Inferior parietal cortex (tissue), 1 donor: ENCODE measurements at regions not wholly inside any gene's neighbourhood (a gene's known extent, or its start where the extent isn't known, plus 50 kb on each side); places are given as distances from the start of the nearest gene placed in this dataset.
"Not testable (repeated sequence)": the region's sequence is repeated elsewhere in the genome, so short reads cannot be mapped to it uniquely, and the experiment has no call there.

Experiments
- DNase-seq: peaks from one replicate; pipeline ENCODE4 v3.0.0-alpha.2; 2016; ENCODE audit errors: extremely low spot score

- DNase-seq, result no peak
These were observed 109.8 kb downstream of the GOSR1 start for GRCh38 chr17:30586818-30587595.

GRCh38 chr17:30584810-30585209 lies 107.6 kb downstream of the GOSR1 start:
- DNase-seq, result no peak

GRCh38 chr17:30580916-30581315 lies 103.7 kb downstream of the GOSR1 start:
- no peak for DNase-seq

- no peak for DNase-seq
These were observed 102.6 kb downstream of the GOSR1 start for GRCh38 chr17:30579610-30580315.

GRCh38 chr17:30578015-30578717 lies 101.0 kb downstream of the GOSR1 start:
- DNase-seq, result not testable (repeated sequence)
